SU-DHL-6 (cell line): ENCODE measurements at regions not wholly inside any gene's neighbourhood (a gene's known extent, or its start where the extent isn't known, plus 50 kb on each side); places are given as distances from the start of the nearest gene placed in this dataset.

Source experiments
- EZH2phosphoT487 ChIP-seq: fragments of 200-600 bp; sonication (generic), shearing (Covaris generic); conservative IDR thresholded peaks from 2 replicates; pipeline ENCODE4 v1.6.1; 2018; ENCODE audit warnings: mild to moderate bottlenecking, antibody characterized with exemption, low read length, moderate library complexity, mixed read lengths
- TF ChIP-seq, protein P1 (sequence below): fragments of 200-600 bp; sonication (generic); IDR thresholded peaks from one replicate; pipeline ENCODE4 v1.5.1; 2017; ENCODE audit warnings: antibody characterized with exemption, mild to moderate bottlenecking, low read length, moderate library complexity; ENCODE audit not compliant: insufficient read depth, poor library complexity, severe bottlenecking

DNA sequence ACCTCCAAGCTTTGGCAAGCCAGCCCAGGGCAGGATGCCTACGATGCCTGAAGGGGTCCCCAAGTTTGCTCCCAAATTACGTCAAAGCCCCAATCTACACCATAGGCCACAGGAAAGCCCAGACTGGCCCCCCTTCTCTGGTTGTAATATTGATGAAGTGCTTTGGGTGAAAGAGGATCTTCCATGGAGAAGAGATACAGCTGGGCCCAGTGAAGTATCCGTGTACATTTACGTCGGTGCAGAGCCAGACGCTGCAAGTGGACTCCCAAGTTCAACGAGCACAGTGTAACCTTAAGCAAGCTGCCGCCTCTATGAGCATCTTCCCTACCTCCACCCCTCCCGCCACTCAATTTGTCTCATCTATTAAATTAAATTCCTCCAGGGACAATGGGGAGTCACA, 100.1 kb upstream of the TPM1 start:
- TF ChIP-seq, protein P1, sequence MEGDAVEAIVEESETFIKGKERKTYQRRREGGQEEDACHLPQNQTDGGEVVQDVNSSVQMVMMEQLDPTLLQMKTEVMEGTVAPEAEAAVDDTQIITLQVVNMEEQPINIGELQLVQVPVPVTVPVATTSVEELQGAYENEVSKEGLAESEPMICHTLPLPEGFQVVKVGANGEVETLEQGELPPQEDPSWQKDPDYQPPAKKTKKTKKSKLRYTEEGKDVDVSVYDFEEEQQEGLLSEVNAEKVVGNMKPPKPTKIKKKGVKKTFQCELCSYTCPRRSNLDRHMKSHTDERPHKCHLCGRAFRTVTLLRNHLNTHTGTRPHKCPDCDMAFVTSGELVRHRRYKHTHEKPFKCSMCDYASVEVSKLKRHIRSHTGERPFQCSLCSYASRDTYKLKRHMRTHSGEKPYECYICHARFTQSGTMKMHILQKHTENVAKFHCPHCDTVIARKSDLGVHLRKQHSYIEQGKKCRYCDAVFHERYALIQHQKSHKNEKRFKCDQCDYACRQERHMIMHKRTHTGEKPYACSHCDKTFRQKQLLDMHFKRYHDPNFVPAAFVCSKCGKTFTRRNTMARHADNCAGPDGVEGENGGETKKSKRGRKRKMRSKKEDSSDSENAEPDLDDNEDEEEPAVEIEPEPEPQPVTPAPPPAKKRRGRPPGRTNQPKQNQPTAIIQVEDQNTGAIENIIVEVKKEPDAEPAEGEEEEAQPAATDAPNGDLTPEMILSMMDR: no peak
- TF ChIP-seq EZH2phosphoT487: no peak
